Trophoblast cell (in vitro differentiated cells and primary cell): ENCODE measurements at regions not wholly inside any gene's neighbourhood (a gene's known extent, or its start where the extent isn't known, plus 50 kb on each side); places are given as distances from the start of the nearest gene placed in this dataset.
A peak's percentile ranks its signal among the peaks of the same experiment; 100 is the strongest.

ENCODE experiments used
- DNase-seq, 2 donors: peaks; one replicate each; pipeline ENCODE4 v3.0.0-alpha.2; 2016
- H2AFZ ChIP-seq: 2 replicates; pipeline ENCODE4 v1.6.1; 2013; ENCODE audit warnings: low read length, moderate library complexity, mild to moderate bottlenecking; ENCODE audit not compliant: insufficient read depth, poor library complexity
- H2AK5ac ChIP-seq: 2 replicates; pipeline ENCODE4 v1.6.1; 2013; ENCODE audit warnings: mild to moderate bottlenecking, low read length
- H2BK120ac ChIP-seq: 2 replicates; pipeline ENCODE4 v1.6.1; 2013; ENCODE audit warnings: low read length, mild to moderate bottlenecking, moderate library complexity; ENCODE audit not compliant: insufficient read depth, poor library complexity
- H2BK12ac ChIP-seq: 2 replicates; pipeline ENCODE4 v1.6.1; 2013; ENCODE audit warnings: mild to moderate bottlenecking, low read length, moderate library complexity
- H2BK5ac ChIP-seq: 2 replicates; pipeline ENCODE4 v1.6.1; 2013; ENCODE audit warnings: low read length, low read depth, moderate library complexity, mild to moderate bottlenecking; ENCODE audit not compliant: poor library complexity
- H3K14ac ChIP-seq: 2 replicates; pipeline ENCODE4 v1.6.1; 2013; ENCODE audit warnings: mild to moderate bottlenecking, low read length
- H3K18ac ChIP-seq: 2 replicates; pipeline ENCODE4 v1.6.1; 2013; ENCODE audit warnings: mild to moderate bottlenecking, low read length
- H3K23ac ChIP-seq: 2 replicates; pipeline ENCODE4 v1.6.1; 2013; ENCODE audit warnings: low read length
- H3K27ac ChIP-seq: 2 replicates; pipeline ENCODE4 v1.5.1; 2013; ENCODE audit warnings: low read depth, mild to moderate bottlenecking, inconsistent platforms, low read length, moderate library complexity
- H3K27me3 ChIP-seq: 2 replicates; pipeline ENCODE4 v1.6.1; 2013; ENCODE audit warnings: inconsistent platforms, mild to moderate bottlenecking, low read length, moderate library complexity; ENCODE audit not compliant: insufficient read depth
- H3K36me3 ChIP-seq, 2 experiments: 1 replicate in 1 of 2; 2 replicates in 1 of 2; pipeline ENCODE4 v1.6.1; 2013; ENCODE audit warnings: low read length in 2 of 2, mild to moderate bottlenecking in 2 of 2, moderate library complexity in 1 of 2; ENCODE audit not compliant: insufficient read depth in 2 of 2, control insufficient read depth in 1 of 2
- H3K4ac ChIP-seq: 2 replicates; pipeline ENCODE4 v1.6.1; 2013; ENCODE audit warnings: low read depth, mild to moderate bottlenecking, low read length, moderate library complexity
- H3K4me1 ChIP-seq, 2 experiments: 1 replicate in 1 of 2; 2 replicates in 1 of 2; pipeline ENCODE4 v1.6.1; 2013; ENCODE audit warnings: low read length in 2 of 2, mild to moderate bottlenecking in 2 of 2, moderate library complexity in 1 of 2; ENCODE audit not compliant: insufficient read depth in 2 of 2, control insufficient read depth in 1 of 2
- H3K4me2 ChIP-seq: 2 replicates; pipeline ENCODE4 v1.6.1; 2013; ENCODE audit warnings: inconsistent platforms, mild to moderate bottlenecking, low read length, moderate library complexity
- H3K4me3 ChIP-seq: 2 replicates; pipeline ENCODE4 v1.5.1; 2013; ENCODE audit warnings: mild to moderate bottlenecking, low read depth, low read length, inconsistent platforms
- H3K79me1 ChIP-seq: one replicate; pipeline ENCODE4 v1.6.1; 2013; ENCODE audit warnings: low read length
- H3K79me2 ChIP-seq: 2 replicates; pipeline ENCODE4 v1.6.1; 2013; ENCODE audit warnings: low read length, mild to moderate bottlenecking; ENCODE audit not compliant: control insufficient read depth, insufficient read depth, poor library complexity
- H3K9ac ChIP-seq: 2 replicates; pipeline ENCODE4 v1.6.1; 2013; ENCODE audit warnings: mild to moderate bottlenecking, low read length
- H3K9me3 ChIP-seq: 2 replicates; pipeline ENCODE4 v1.6.1; 2013; ENCODE audit warnings: low read depth, mild to moderate bottlenecking, control low read depth, inconsistent platforms, low read length; ENCODE audit not compliant: insufficient read depth
- H4K12ac ChIP-seq: 2 replicates; pipeline ENCODE4 v1.6.1; 2013; ENCODE audit warnings: low read depth, mild to moderate bottlenecking, low read length, moderate library complexity
- H4K8ac ChIP-seq: 2 replicates; pipeline ENCODE4 v1.6.1; 2013; ENCODE audit warnings: low read depth, mild to moderate bottlenecking, low read length, moderate library complexity
- H4K91ac ChIP-seq: one replicate; pipeline ENCODE4 v1.6.1; 2013; ENCODE audit warnings: low read depth, mild to moderate bottlenecking, low read length, moderate library complexity
- WGBS: extraction: QIAGEN DNeasy Blood & Tissue Kit; methylation state at CpG from one replicate; pipeline ENCODE4 v1.1.7; 2013; ENCODE audit warnings: missing lambda C conversion rate; ENCODE audit not compliant: insufficient read length, insufficient coverage; ENCODE audit errors: extremely low coverage; 5-methylcytosine and 5-hydroxymethylcytosine counted together

DNA sequence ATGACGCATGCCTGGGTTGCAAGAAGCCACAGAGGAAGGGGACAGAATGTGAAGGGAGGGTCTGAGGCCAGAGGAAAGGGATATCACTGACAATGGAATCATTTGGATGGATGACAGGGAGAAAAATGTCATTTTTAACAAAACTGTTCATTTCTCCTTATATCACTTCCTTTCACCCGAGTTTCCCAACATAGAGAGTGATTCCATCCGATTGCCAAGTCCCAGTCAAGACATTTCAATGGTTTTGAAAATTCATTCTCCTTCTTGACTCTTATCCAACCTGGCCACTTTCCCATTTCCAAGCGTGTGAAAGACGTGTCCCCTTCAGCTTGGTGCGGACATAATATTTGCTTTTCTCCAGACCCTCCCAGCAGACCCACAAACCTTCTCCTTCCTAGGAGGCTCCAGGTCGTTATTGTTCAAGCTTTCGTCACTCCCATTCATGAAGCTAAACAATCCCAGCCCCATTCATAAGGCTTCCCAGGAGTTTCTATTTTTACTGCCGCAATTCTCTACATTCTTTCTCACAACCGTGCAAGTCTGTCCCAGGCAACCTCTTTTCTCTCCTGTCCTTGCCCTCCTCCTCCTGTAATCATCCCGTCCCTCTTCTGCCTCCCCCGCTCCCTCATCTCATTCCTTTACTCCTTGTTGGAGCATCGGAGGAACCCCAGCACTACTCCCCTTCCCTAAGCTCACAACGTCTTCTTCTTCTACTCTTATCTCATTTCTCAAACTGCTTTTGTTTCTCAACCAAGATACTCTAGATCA is 301.3 kb upstream of the KLF6 start:
- H4K12ac ChIP-seq = no peak overlapping the region
- no peak overlapping the region for H2AFZ ChIP-seq
- H4K8ac ChIP-seq = peak overlapping the region; percentile 43
- H3K27me3 ChIP-seq = no peaks in the 10 kb centered on the region
- peak overlapping the region; percentile 69 for H4K91ac ChIP-seq
- H2AK5ac ChIP-seq = no peak overlapping the region
- H3K9me3 ChIP-seq = no peaks in the 10 kb centered on the region
- H3K14ac ChIP-seq = peak overlapping the region; percentile 43
- H3K79me1 ChIP-seq = peaks cover 27% of the 10 kb centered on the region
- H2BK120ac ChIP-seq = peak overlapping the region; percentile 81
- no peak overlapping the region for H3K4me2 ChIP-seq
- no peak overlapping the region for H3K9ac ChIP-seq
- no peak for DNase-seq
- H3K27ac ChIP-seq = peak overlapping the region; percentile 39
- H3K4me3 ChIP-seq = no peak overlapping the region
- no peak overlapping the region for H3K18ac ChIP-seq
- peak overlapping the region; percentile 74 for H3K23ac ChIP-seq
- peaks cover 14 to 21% of the 10 kb centered on the region in 2 experiments for H3K4me1 ChIP-seq
- peaks cover 3% of the 10 kb centered on the region for H3K79me2 ChIP-seq
- H2BK5ac ChIP-seq = no peak overlapping the region
- no peak overlapping the region for H3K4ac ChIP-seq
- WGBS = 100% methylated on average over 1 of the region's 14 CpGs
- peak overlapping the region; percentile 84 for H2BK12ac ChIP-seq
- no peaks in the 10 kb centered on the region for H3K36me3 ChIP-seq

GRCh38 chr10:4083509-4084003 is 298.5 kb upstream of the KLF6 start:
- H3K4me2 ChIP-seq = peak overlapping the region; percentile 25
- peak overlapping the region; percentile 58 for H2BK5ac ChIP-seq
- peaks cover 14 to 21% of the 10 kb centered on the region in 2 experiments for H3K4me1 ChIP-seq
- no peak for DNase-seq
- no peak overlapping the region for H4K12ac ChIP-seq
- H3K18ac ChIP-seq = no peak overlapping the region
- H2BK120ac ChIP-seq = peak overlapping the region; percentile 15
- no peak overlapping the region for H3K9ac ChIP-seq
- H3K27ac ChIP-seq = peak overlapping the region; percentile 91
- no peak overlapping the region for H3K4ac ChIP-seq
- H3K79me2 ChIP-seq = peaks cover 3% of the 10 kb centered on the region
- no peaks in the 10 kb centered on the region for H3K27me3 ChIP-seq
- no peak overlapping the region for H2AK5ac ChIP-seq
- H4K91ac ChIP-seq = peak overlapping the region; percentile 29
- H2BK12ac ChIP-seq = no peak overlapping the region
- no peak overlapping the region for H3K23ac ChIP-seq
- no CpG with 5 or more reads among the region's 2 CpGs for whole genome bisulfite sequencing
- no peaks in the 10 kb centered on the region for H3K9me3 ChIP-seq
- peaks cover 28% of the 10 kb centered on the region for H3K79me1 ChIP-seq
- H3K4me3 ChIP-seq = no peak overlapping the region
- no peak overlapping the region for H4K8ac ChIP-seq
- H3K36me3 ChIP-seq = no peaks in the 10 kb centered on the region
- H3K14ac ChIP-seq = no peak overlapping the region
- H2AFZ ChIP-seq = no peak overlapping the region

- H3K79me2 ChIP-seq = peaks cover 3% of the 10 kb centered on the region
These were observed 297.9 kb upstream of the KLF6 start for GRCh38 chr10:4082861-4083260.

GRCh38 chr10:4081685-4082111 is 296.7 kb upstream of the KLF6 start:
- H4K12ac ChIP-seq = no peak overlapping the region
- no peak overlapping the region for H3K4me2 ChIP-seq
- peak overlapping the region; percentile 57 for H4K8ac ChIP-seq
- peak overlapping the region; percentile 90 for H2BK120ac ChIP-seq
- peak overlapping the region; percentile 48 for H3K14ac ChIP-seq
- H3K36me3 ChIP-seq = no peaks in the 10 kb centered on the region
- H3K4me3 ChIP-seq = no peak overlapping the region
- peaks cover 3% of the 10 kb centered on the region for H3K79me2 ChIP-seq
- peak overlapping the region; percentile 27 for H2AK5ac ChIP-seq
- DNase-seq = peak in 1 of 2 donors; percentile 42
- peak overlapping the region; percentile 66 for H2BK5ac ChIP-seq
- peak overlapping the region; percentile 28 for H3K18ac ChIP-seq
- H3K4me1 ChIP-seq = peaks cover 14 to 21% of the 10 kb centered on the region in 2 experiments
- H2BK12ac ChIP-seq = peak overlapping the region; percentile 87
- H3K27ac ChIP-seq = peak overlapping the region; percentile 65
- no CpG with 5 or more reads among the region's 5 CpGs for WGBS
- peak overlapping the region; percentile 83 for H4K91ac ChIP-seq
- H3K23ac ChIP-seq = no peak overlapping the region
- H3K27me3 ChIP-seq = no peaks in the 10 kb centered on the region
- H3K4ac ChIP-seq = peak overlapping the region; percentile 30
- no peak overlapping the region for H3K9ac ChIP-seq
- peaks cover 28% of the 10 kb centered on the region for H3K79me1 ChIP-seq
- H3K9me3 ChIP-seq = no peaks in the 10 kb centered on the region
- peak overlapping the region; percentile 69 for H2AFZ ChIP-seq

More at GRCh38 chr10:4082861-4083260, 297.9 kb upstream of the KLF6 start:
- DNase-seq = no peak
- Histone ChIP-seq H3K4me1 (peaks cover 14 to 21% of the 10 kb centered on the region in 2 experiments), H3K18ac (no peak overlapping the region), H3K27me3 (no peaks in the 10 kb centered on the region), H3K79me1 (peaks cover 31% of the 10 kb centered on the region), H3K4ac (no peak overlapping the region), H2AK5ac (no peak overlapping the region), H3K36me3 (no peaks in the 10 kb centered on the region), H2BK12ac (peak overlapping the region; percentile 42), H2AFZ (no peak overlapping the region), H4K91ac (peak overlapping the region; percentile 50), H3K4me2 (peak overlapping the region; percentile 23), H4K8ac (no peak overlapping the region), H4K12ac (no peak overlapping the region), H3K4me3 (no peak overlapping the region), H3K9ac (no peak overlapping the region), H2BK120ac (peak overlapping the region; percentile 82), H3K27ac (peak overlapping the region; percentile 91), H3K14ac (peak overlapping the region; percentile 35), H2BK5ac (peak overlapping the region; percentile 83), H3K9me3 (no peaks in the 10 kb centered on the region), H3K23ac (no peak overlapping the region)
- WGBS = no CpG with 5 or more reads among the region's 2 CpGs
